ENCODE measurements at regions not wholly inside any gene's neighbourhood (a gene's known extent, or its start where the extent isn't known, plus 50 kb on each side); places are given as distances from the start of the nearest gene placed in this dataset.

- DNase-seq (ENCODE audit: low spot score), result no peak
These were observed 384.9 kb upstream of the RARB start for GRCh38 chr3:25043177-25043576.

DNA sequence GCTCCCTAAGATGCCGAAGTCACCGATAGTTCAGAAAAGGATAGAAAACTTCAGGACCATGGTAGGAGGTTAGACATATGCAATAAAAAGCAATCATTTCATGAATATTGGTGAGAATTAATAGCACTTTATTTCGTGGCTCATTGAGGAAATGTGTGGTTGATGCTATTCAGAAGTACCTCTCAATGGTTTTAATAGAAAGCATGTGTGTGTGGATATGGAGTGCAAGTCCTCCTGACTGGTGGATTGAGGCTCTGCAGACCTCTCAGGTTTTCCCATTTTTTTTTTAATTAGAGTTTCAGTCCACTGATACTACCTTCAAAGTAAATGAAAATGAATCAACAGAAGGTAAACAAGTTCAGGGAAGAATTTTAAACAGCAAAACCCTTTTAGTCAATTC lies 384.3 kb upstream of the RARB start:
- DNase-seq (ENCODE audit: low spot score), result no peak

- DNase-seq (ENCODE audit: low spot score), result no peak
These were observed 383.0 kb upstream of the RARB start for GRCh38 chr3:25044762-25045710.

- DNase-seq (ENCODE audit: low spot score), result no peak
These were observed 380.9 kb upstream of the RARB start for GRCh38 chr3:25046911-25047771.

DNA sequence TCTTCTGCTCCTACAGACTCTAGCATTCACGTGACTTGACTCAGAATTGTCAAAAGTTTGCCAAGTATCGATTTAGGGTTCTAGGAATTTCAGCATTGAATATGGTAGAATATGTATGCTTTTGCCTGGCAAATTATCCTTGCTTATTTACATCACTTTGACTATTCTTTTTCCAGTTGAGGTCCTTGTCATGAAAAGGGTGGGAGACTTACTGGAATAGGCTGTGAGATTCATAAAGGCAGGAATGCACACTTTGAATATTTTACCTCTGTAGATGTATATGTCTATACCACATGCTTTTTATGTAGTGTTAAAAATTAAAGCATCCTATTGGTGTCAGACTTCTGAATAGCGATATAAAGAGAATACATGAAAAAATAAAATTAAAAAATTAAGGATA lies 378.8 kb upstream of the RARB start:
- DNase-seq (ENCODE audit: low spot score), result no peak

- no peak for DNase-seq (ENCODE audit: low spot score)
These were observed 374.7 kb upstream of the RARB start for GRCh38 chr3:25053360-25053759.

- DNase-seq (ENCODE audit: low spot score), result no peak
These were observed 371.9 kb upstream of the RARB start for GRCh38 chr3:25056036-25056755.

- no peak for DNase-seq (ENCODE audit: low spot score)
These were observed 371.2 kb upstream of the RARB start for GRCh38 chr3:25056803-25057351.

GRCh38 chr3:25057379-25057778 lies 370.7 kb upstream of the RARB start:
- no peak for DNase-seq (ENCODE audit: low spot score)

- DNase-seq (ENCODE audit: low spot score), result no peak
These were observed 363.4 kb upstream of the RARB start for GRCh38 chr3:25064681-25065080.

GRCh38 chr3:25069970-25070369 lies 358.1 kb upstream of the RARB start:
- DNase-seq (ENCODE audit: low spot score), result no peak

- DNase-seq (ENCODE audit: low spot score), result no peak
These were observed 356.2 kb upstream of the RARB start for GRCh38 chr3:25071846-25072245.

DNA sequence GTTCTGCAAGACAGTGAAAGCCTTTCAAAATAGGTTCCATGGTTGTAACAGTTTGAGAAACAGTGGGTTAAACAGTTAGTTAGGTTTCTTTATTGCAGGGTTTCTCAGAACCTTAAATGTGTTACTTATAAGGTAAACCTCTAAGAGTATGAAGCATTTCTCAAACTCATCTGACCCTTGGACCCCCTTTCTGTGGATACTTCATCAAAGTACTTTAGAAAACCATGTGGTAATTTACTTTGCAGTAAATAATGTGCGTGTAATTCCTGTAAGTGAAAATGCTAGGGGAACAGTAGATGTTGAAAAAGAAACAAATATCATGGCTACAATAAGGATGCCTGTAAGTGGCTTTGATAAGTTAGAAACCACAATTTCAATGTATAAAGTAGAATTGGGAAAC lies 354.6 kb upstream of the RARB start:
- DNase-seq (ENCODE audit: low spot score), result no peak

GRCh38 chr3:25074149-25074548 lies 353.9 kb upstream of the RARB start:
- DNase-seq (ENCODE audit: low spot score), result no peak

- no peak for DNase-seq (ENCODE audit: low spot score)
These were observed 347.6 kb upstream of the RARB start for GRCh38 chr3:25080461-25080860.

DNA sequence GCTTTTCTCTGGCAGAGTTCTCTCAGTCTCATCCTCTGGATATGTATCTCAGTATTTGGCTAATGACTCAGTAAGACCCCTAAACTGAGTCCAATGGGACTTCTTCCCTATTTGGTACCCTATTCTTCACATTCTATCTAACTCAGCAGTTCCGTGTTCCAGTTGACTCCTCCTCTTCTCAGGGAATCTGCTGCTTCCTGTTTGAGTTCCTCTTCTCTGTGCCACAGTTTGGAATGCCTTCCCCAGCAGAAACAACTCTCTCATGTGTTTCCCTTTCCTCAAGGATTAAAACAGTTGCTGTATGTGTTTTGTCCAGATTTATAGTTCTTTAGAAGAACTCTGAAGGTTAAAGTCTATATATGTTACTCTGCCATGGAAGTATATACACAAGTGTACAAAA lies 344.0 kb upstream of the RARB start:
- no peak for DNase-seq (ENCODE audit: low spot score)

GRCh38 chr3:25086721-25087120 lies 341.3 kb upstream of the RARB start:
- DNase-seq (ENCODE audit: low spot score), result no peak

GRCh38 chr3:25088284-25088683 lies 339.8 kb upstream of the RARB start:
- DNase-seq (ENCODE audit: low spot score), result no peak

GRCh38 chr3:25090698-25091453 lies 337.2 kb upstream of the RARB start:
- no peak for DNase-seq (ENCODE audit: low spot score)

DNA sequence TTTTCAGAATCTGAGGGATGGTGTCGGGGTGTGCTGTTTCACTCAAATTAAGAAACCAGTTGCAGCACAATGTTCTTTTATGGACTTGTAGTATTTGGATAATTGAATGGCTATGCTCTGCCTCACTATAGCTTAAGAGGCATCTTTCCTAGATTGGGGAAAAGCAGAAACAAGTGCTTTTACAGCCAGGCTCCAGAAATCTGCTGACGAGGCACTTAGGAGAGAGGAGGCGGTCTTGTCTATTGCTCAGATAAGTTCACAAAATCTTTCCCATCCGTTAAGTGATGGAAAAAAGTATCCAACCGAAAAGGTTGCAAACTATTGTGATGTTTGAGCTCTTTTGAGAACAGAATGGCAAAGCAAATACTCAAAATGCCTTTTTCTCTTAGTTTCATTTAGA lies 336.1 kb upstream of the RARB start:
- DNase-seq (ENCODE audit: low spot score), result no peak
